GM18511 (cell line): ENCODE measurements at regions not wholly inside any gene's neighbourhood (a gene's known extent, or its start where the extent isn't known, plus 50 kb on each side); places are given as distances from the start of the nearest gene placed in this dataset.
A peak's percentile ranks its signal among the peaks of the same experiment; 100 is the strongest.

Source experiments
- ATAC-seq: cut with Tn5 transposase; IDR thresholded peaks from one replicate; pipeline ENCODE4 v1.9.1; 2021; ENCODE audit warnings: mild to moderate bottlenecking, moderate library complexity; ENCODE audit not compliant: unreplicated experiment

DNA sequence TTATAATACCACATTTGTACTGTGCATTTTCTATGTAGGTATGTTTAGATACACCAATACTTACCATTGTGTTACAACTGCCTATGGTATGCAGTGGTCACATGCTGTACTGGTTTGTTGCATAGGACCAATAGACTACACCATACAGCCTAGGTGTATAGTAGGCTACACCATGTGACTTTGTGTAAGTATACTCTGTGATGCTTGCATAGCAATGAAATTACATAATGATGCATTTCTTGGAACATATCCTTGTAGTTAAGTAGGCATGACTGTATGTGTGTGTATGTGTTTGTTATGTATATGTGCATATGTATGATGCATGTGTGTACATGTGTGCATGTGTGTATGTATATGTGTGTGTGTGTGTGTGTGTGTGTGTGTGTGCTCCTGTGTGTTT is 157.6 kb downstream of the TDRD15 start:
- ATAC-seq: no peak

DNA sequence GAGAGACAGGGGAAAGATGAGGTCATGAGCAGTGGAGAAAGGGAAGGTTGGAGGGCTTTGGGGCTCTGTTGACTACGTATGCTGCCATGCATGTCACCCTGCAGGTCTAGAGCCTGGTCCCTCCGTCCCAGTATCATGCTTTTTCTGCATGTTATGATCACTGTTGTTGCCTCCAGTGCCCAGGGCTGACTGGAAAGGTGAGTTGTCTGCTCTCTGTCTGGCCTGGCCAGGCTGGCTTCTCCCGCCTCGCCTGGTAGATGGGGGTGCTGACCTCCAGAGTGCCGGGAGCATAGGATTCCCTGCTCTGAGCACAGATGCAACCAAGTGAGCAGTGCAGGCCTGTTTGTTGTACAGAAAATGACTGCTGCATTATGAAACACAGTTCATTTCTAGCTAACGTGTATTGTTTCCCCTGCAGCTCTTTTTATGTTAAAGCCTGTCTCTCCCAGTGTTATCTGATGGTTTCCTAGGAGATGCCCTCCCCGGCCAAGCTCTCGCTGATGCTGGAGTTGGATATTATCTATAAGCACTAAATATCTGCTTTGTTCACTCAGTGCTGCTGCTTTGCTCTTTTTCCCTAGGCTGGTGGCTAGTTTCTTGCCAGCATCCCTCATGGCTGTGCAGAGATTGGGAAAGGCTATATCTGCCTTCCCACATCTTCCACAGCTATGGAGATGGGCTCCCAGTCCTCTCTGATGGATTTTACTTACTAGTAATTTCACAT is 158.2 kb downstream of the TDRD15 start:
- ATAC-seq: no peak

GRCh38 chr2:21282515-21282898 is 158.7 kb downstream of the TDRD15 start:
- no peak for ATAC-seq

- no peak for ATAC-seq
Observed at GRCh38 chr2:21288299-21288698, 164.5 kb downstream of the TDRD15 start.

DNA sequence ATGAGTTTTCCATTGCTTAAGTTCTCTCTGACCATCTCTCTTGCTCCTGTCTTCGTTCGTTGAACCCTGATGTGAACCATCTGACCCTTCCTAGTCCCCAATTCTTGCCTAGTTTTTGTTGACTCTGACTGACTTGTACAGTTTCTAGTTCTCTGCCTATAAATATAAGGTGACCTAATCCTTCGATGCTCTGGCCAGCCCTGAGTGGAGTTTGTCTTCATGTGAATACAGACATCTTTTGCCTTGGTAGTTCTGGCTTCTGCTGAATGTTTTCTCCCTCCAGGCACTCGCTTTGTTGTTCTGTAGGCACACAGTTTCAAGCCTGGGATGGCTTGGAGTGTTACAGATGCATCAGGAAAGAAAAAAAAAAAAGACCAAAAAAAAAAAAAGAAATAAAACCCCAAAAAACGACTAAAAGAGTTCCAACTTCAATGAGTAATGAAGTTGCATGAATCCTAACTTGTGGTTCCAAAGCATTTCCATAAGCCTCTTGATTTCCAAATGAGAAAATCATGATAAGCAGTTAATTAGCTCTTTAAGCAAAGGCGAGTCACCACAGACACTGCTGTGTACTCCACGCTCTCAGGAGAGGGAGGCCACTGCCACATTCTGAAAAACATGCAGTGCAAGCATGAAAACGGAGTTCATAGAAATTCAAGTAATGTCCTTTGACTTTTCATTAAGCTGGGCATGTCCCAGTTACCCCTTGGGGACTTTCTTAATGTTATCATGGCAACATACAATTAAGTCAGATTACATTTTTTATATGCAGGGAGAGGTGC is 165.2 kb downstream of the TDRD15 start:
- ATAC-seq: no peak

DNA sequence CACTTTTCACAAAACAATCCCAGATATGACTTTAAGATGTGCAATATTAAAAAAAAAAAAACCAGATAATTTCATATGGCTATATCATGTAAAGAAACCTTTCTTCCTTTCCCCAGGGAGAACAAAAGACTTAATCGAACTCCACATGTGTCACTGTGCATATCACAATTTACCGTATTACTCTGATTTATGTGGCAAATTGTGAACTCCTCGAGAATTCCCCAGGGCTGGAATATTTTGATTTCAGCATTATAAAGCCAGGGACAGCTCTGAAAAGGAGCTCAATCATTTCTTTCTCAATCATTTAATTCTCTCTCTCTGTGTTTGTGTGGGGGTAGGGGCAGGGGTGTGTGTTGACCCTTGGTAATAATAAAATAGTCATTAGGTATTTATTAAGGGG is 165.8 kb downstream of the TDRD15 start:
- ATAC-seq: no peak

GRCh38 chr2:21289989-21290388 is 166.2 kb downstream of the TDRD15 start:
- ATAC-seq: no peak

DNA sequence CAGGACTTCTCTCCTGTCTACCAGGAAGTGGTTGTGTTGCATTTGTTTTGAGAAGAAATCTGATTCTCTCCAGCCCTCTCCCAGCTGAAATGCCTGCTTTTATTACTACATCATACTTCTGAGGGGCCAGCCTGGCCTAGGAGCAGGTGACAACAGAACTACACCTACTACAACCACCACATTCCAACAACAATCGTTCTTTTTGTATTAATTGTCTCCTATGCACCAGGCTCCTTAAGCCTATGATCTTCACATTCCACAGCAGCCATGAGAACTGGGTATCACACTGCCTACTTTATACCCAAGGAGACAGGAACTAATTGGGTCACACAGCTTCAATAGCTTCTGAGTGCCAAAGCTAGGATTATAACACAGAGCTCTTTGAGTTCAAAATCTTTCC is 167.7 kb downstream of the TDRD15 start:
- no peak for ATAC-seq

GRCh38 chr2:21294446-21294845 is 170.7 kb downstream of the TDRD15 start:
- ATAC-seq: no peak

DNA sequence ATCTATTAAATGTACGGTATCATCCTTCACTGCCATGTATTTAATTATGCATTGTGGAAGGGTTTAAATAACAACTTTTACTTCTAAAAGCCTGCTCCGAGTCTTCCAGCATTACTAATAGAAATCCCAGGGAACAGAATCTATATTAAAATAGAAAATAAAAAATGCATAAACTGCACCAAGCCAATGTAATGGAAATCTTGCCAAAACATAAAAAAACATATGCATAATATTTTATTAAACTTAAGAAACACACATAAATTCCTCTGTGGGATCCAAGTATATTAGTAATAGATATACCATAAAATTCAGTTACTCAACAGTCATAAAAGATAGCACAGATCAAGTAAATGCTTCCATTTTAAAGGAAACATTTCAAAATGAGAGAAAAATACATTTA is 175.6 kb downstream of the TDRD15 start:
- no peak for ATAC-seq

DNA sequence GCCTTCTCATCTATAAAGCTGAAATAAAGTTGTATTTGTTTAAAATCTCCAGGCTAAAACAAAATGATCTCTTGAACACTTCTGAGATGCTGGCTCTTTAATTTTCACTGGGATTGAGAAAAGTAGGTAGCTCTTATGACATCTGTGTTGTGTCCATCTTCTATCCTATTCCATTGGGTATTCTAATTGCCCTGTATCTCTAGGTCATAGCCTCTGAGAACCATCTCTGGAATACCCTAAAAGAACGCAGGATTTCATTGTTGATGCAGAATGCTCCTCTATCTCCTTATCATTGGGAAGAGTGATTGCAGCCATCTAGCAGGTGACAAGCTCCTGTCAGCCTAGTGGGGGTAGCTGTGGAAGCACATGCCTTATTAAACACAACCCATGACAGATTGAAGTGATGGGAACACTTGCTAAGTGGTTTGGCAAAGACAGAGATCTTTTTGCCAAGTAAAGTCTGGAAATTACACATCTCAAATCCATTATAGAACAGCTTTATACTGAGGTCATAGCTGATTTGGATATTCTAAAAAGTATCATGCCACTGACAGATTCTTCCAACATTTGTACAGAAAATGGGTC is 178.2 kb downstream of the TDRD15 start:
- no peak for ATAC-seq

DNA sequence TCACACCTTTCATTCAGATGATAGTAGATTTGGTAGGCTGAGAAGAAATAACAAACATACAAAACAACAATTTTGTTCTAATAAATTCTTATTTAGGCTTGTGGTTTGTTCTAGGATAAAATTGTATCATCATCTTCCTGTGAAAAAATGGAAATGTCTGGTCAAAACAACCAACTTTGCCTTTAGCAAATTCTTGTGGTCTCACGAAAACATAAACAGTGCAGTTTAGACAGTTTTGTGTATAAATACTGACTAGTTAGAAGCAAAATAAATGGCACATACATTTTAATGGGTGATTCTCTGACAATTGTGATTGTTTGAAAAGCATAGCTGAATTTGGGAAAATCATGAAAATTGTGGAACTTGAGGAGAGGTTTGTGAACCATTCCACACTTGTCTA is 180.1 kb downstream of the TDRD15 start:
- ATAC-seq: no peak

- no peak for ATAC-seq
Observed at GRCh38 chr2:21305581-21305980, 181.8 kb downstream of the TDRD15 start.

DNA sequence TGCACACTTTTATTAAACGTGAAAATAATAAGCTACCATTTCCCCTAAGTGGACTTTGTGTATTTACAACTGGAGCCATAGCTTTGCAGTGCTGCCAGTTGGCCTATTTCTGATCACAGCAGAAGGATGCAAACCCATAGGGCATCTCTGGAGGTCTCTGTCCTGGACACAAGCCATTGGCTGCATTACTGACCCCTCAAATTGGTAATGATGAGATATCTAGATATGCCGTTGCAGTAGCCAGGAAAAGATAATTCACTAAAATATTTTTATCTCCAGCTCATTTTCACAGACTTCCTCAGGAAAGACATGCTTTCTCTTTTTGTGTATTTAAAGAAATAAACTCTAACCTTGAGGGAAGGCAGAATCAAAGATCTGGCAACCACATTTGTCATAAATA is 182.5 kb downstream of the TDRD15 start:
- ATAC-seq: no peak

- no peak for ATAC-seq
Observed at GRCh38 chr2:21307037-21307436, 183.3 kb downstream of the TDRD15 start.

GRCh38 chr2:21310493-21310892 is 186.7 kb downstream of the TDRD15 start:
- ATAC-seq: no peak

DNA sequence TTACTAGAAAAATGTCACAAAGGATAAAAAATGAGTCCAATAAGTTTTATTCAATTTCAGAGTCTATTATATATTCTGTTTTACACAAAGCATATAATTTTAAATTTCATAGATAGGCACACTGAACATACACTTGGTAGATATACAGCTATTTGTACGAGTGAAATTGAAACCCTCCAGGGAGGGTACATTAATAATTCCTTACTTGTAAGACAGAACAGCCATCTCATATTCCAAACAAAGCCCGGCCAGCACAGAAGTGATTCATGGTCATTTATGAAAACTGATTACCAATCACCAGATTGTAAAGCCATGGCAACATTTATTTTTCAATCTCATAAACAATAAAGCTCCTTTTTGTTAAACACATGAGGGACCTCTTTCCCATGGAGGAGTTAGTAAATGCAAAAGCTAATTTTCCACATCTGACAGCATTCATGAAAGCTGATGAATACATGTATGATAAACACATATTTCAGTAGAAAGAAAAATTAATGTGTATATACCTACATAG is 190.6 kb downstream of the TDRD15 start:
- ATAC-seq: no peak

DNA sequence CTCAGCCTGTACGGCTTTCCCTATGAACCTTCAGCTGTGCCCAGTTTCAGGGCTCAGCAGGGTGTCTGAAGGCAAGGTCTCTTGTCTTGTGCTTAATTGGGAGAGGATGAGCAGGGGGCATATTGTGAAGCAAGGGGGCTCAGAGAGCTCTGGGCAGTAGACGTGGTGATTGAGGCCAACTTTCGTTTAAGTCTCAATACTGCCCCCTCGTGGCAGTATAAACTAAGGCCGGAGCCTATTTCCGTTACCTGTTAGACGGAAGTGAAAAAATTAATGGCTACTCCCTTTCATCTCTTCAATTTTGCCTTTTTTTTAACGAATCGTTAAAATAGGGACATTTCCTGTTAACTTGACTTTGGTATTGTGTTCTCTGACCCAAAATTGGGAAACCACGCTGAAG is 193.4 kb downstream of the TDRD15 start:
- peak; percentile 93 for ATAC-seq

DNA sequence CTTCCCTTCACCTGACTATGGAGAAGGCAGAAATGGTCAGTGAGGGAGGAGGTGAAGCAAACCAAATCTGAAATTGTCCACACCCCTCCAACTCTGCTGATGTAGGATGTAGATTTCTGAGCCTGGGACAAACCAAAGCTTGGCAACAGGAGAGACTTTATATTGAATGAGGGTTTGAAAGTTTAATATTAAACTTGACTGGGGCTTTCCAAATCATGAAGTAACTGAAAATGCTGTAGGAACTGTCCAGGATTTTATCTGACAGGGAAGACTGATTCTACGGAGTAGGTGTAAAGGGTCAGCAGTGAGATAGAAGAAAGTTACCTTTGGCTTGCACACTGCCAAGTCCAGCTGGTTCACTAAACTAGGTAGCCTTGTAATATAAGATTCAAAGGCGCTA is 194.5 kb downstream of the TDRD15 start:
- no peak for ATAC-seq

GRCh38 chr2:21326152-21326551 is 202.4 kb downstream of the TDRD15 start:
- ATAC-seq: no peak

DNA sequence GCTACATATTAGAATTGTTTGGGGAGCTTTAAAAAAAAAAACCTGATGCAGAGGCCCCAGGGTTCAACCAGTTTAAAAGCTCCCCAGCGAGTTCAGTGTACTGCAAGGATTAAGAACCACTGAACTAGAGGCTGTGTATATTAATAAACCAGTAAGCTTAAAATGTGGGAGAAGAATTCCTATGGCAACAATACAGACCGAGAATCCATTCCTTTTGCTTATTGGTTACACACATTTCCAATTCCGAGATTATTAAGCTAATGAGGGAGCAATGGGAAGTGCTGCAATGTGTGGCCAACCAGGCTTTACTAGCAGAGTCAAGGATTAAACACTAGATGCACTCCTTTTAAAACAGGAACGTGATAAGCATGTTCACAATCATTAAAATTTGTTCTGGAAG is 204.4 kb downstream of the TDRD15 start:
- ATAC-seq: no peak

GRCh38 chr2:21330786-21331391 is 207.1 kb downstream of the TDRD15 start:
- ATAC-seq: no peak
